DOHH2 (cell line): ENCODE measurements at regions not wholly inside any gene's neighbourhood (a gene's known extent, or its start where the extent isn't known, plus 50 kb on each side); places are given as distances from the start of the nearest gene placed in this dataset.

Experiments used
- H3F3A ChIP-seq: fragments of 200-600 bp; sonication (generic), shearing (Covaris generic); 2 replicates; pipeline ENCODE4 v1.6.0; 2016; ENCODE audit warnings: antibody characterized with exemption, mild to moderate bottlenecking; ENCODE audit not compliant: control insufficient read depth, insufficient read depth
- H3K27ac ChIP-seq: fragments of 200-600 bp; sonication (generic); 2 replicates; pipeline ENCODE4 v1.5.1; 2014; ENCODE audit warnings: low read depth, mild to moderate bottlenecking, low read length, moderate library complexity
- H3K27me3 ChIP-seq: fragments of 200-600 bp; sonication (generic); 2 replicates; pipeline ENCODE4 v1.6.1; 2014; ENCODE audit warnings: mild to moderate bottlenecking, low read length, mixed read lengths; ENCODE audit not compliant: control insufficient read depth
- H3K36me3 ChIP-seq: fragments of 200-600 bp; sonication (generic); 2 replicates; pipeline ENCODE4 v1.6.1; 2014; ENCODE audit warnings: mild to moderate bottlenecking, low read length, moderate library complexity, mixed read lengths; ENCODE audit not compliant: control insufficient read depth
- H3K4me1 ChIP-seq: fragments of 200-600 bp; sonication (generic); 2 replicates; pipeline ENCODE4 v1.6.1; 2014; ENCODE audit warnings: mild to moderate bottlenecking, low read length, mixed read lengths; ENCODE audit not compliant: control insufficient read depth
- H3K4me2 ChIP-seq: fragments of 200-600 bp; sonication (generic); 2 replicates; pipeline ENCODE4 v1.6.0; 2014; ENCODE audit warnings: mild to moderate bottlenecking, low read length, moderate library complexity
- H3K4me3 ChIP-seq: fragments of 200-600 bp; sonication (generic); 2 replicates; pipeline ENCODE4 v1.5.1; 2014; ENCODE audit warnings: mild to moderate bottlenecking, low read length, mixed read lengths
- H3K79me2 ChIP-seq: fragments of 200-600 bp; sonication (generic); 2 replicates; pipeline ENCODE4 v1.6.1; 2014; ENCODE audit warnings: mild to moderate bottlenecking, low read length, mixed read lengths; ENCODE audit not compliant: control insufficient read depth
- H3K9me2 ChIP-seq: fragments of 200-600 bp; sonication (generic); replicated peaks from 2 replicates; pipeline ENCODE4 v1.6.1; 2014; ENCODE audit warnings: mild to moderate bottlenecking, low read length, mixed read lengths; ENCODE audit not compliant: control insufficient read depth
- H3K9me3 ChIP-seq: fragments of 200-600 bp; sonication (generic); 2 replicates; pipeline ENCODE4 v1.6.1; 2014; ENCODE audit warnings: antibody characterized with exemption, low read length, mixed read lengths; ENCODE audit not compliant: control insufficient read depth, insufficient read depth
- H4K20me1 ChIP-seq: fragments of 200-600 bp; sonication (generic); 2 replicates; pipeline ENCODE4 v1.6.0; 2014; ENCODE audit warnings: low read depth, mild to moderate bottlenecking, antibody characterized with exemption, low read length, moderate library complexity; ENCODE audit not compliant: control insufficient read depth, insufficient read depth
- EZH2phosphoT487 ChIP-seq: fragments of 200-600 bp; sonication (generic); IDR thresholded peaks from 2 replicates; pipeline ENCODE4 v1.6.1; 2017; ENCODE audit warnings: borderline replicate concordance, mild to moderate bottlenecking, antibody characterized with exemption, low read length, moderate library complexity, mixed read lengths
- TF ChIP-seq, protein P1 (sequence below): fragments of 200-600 bp; sonication (generic); IDR thresholded peaks from one replicate; pipeline ENCODE4 v1.5.1; 2014; ENCODE audit warnings: antibody characterized with exemption, mild to moderate bottlenecking, low read depth, low read length; ENCODE audit not compliant: poor library complexity, severe bottlenecking

DNA sequence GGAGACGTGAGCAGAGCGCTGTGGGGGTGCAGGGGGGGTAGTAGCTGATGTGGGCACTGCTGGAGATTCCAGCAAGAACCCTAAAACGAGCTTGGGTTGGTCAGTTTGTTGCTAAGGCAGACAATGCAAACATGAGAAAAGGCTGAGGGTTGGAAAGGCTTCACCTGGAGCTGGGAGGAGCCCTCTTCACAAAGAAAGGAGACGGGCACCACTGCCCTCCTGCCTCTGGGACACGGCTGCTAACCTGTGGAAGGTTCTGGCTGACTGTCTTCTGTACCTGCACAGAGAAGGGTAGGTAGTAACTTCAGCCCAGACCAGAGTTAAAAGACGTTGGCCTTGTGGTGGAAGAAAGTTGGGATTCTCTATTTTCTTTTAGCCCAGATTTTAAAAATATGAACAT is 108.7 kb downstream of the SUCLA2 start:
- TF ChIP-seq, protein P1, sequence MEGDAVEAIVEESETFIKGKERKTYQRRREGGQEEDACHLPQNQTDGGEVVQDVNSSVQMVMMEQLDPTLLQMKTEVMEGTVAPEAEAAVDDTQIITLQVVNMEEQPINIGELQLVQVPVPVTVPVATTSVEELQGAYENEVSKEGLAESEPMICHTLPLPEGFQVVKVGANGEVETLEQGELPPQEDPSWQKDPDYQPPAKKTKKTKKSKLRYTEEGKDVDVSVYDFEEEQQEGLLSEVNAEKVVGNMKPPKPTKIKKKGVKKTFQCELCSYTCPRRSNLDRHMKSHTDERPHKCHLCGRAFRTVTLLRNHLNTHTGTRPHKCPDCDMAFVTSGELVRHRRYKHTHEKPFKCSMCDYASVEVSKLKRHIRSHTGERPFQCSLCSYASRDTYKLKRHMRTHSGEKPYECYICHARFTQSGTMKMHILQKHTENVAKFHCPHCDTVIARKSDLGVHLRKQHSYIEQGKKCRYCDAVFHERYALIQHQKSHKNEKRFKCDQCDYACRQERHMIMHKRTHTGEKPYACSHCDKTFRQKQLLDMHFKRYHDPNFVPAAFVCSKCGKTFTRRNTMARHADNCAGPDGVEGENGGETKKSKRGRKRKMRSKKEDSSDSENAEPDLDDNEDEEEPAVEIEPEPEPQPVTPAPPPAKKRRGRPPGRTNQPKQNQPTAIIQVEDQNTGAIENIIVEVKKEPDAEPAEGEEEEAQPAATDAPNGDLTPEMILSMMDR: no peak
- no peak for TF ChIP-seq EZH2phosphoT487

DNA sequence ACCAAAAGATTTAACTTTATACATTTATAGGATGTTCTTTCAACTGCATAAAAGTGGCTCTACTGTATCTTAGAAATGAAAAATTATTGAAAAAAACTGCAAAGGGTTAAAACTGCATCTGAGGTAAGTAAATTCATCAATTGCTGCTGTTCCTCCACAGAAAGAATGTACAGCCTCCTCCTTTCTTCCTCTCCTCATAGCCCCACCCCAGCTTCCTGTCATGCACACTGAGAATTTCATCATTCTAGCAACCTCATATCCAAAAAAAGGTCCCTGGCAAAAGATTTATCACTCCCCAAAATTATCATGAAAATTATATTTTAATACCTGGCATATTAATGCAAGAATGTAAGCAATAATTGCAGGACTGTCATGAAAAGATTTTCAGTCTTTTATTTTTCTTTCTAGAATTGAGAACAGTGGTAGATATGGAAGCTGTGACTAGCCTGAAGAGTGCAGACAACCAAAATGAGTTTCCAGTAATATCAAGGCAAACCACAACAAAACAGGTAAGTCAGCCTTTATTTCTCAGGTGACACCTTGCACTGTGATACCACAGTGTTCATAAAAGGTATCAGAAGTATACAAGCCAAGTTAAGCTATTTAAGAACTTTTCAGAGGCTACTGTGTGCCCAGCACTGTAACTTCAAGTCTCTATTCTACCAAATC is 110.8 kb downstream of the SUCLA2 start:
- Histone ChIP-seq H3K4me2 (no peak overlapping the region), H3K9me2 (no peaks in the 10 kb centered on the region), H3K79me2 (no peaks in the 10 kb centered on the region), H3K4me1 (no peaks in the 10 kb centered on the region), H3K4me3 (no peak overlapping the region), H3K36me3 (no peaks in the 10 kb centered on the region), H4K20me1 (no peaks in the 10 kb centered on the region), H3K27me3 (no peaks in the 10 kb centered on the region), H3K9me3 (no peaks in the 10 kb centered on the region), H3K27ac (no peak overlapping the region), H3F3A (no peaks in the 10 kb centered on the region)
- TF ChIP-seq, protein P1: no peak
- no peak for TF ChIP-seq EZH2phosphoT487

More for the DNA sequence above, 108.7 kb downstream of the SUCLA2 start:
- no peaks in the 10 kb centered on the region for H3K4me1 ChIP-seq
- H4K20me1 ChIP-seq: no peaks in the 10 kb centered on the region
- H3K27me3 ChIP-seq: no peaks in the 10 kb centered on the region
- H3F3A ChIP-seq: no peaks in the 10 kb centered on the region
- no peaks in the 10 kb centered on the region for H3K9me2 ChIP-seq
- H3K27ac ChIP-seq: no peak overlapping the region
- H3K36me3 ChIP-seq: no peaks in the 10 kb centered on the region
- no peak overlapping the region for H3K4me2 ChIP-seq
- H3K79me2 ChIP-seq: no peaks in the 10 kb centered on the region
- H3K4me3 ChIP-seq: no peak overlapping the region
- H3K9me3 ChIP-seq: no peaks in the 10 kb centered on the region

DNA sequence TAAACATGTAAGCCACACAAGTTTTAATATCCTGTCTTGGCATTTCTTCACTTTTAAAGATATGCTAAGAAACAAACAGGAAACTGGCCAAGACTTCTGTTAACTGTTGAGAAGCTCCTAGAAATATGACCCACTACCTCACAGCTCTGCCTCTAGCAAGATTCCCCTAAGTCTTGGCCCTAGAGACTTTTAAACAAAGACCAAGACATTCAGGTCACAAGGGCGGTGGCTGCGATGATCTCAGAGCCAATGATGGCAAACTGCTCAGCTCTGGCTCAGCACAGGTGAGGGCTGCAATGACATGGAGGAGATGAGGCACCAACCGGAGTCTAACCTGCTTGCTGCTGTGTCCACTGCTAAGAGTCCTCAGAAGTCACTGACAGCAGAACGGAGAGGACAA is 114.8 kb downstream of the SUCLA2 start:
- H3K9me3 ChIP-seq: no peaks in the 10 kb centered on the region
- H3K4me2 ChIP-seq: no peak overlapping the region
- TF ChIP-seq, protein P1: no peak
- TF ChIP-seq EZH2phosphoT487: no peak
- no peaks in the 10 kb centered on the region for H4K20me1 ChIP-seq
- no peaks in the 10 kb centered on the region for H3K36me3 ChIP-seq
- no peaks in the 10 kb centered on the region for H3K9me2 ChIP-seq
- no peaks in the 10 kb centered on the region for H3F3A ChIP-seq
- H3K4me3 ChIP-seq: no peak overlapping the region
- no peaks in the 10 kb centered on the region for H3K27me3 ChIP-seq
- H3K4me1 ChIP-seq: no peaks in the 10 kb centered on the region
- no peak overlapping the region for H3K27ac ChIP-seq
- no peaks in the 10 kb centered on the region for H3K79me2 ChIP-seq
